ENCODE measurements at regions not wholly inside any gene's neighbourhood (a gene's known extent, or its start where the extent isn't known, plus 50 kb on each side); places are given as distances from the start of the nearest gene placed in this dataset.

GRCh38 chr11:27287205-27287604 is 75.8 kb downstream of the CCDC34 start:
- no peak for DNase-seq

GRCh38 chr11:27285761-27286160 is 77.3 kb downstream of the CCDC34 start:
- DNase-seq = no peak

GRCh38 chr11:27282806-27283205 is 80.2 kb downstream of the CCDC34 start:
- DNase-seq = no peak

GRCh38 chr11:27281740-27282590 is 81.0 kb downstream of the CCDC34 start:
- DNase-seq = no peak

GRCh38 chr11:27281276-27281675 is 81.7 kb downstream of the CCDC34 start:
- no peak for DNase-seq

GRCh38 chr11:27280140-27280539 is 82.9 kb downstream of the CCDC34 start:
- DNase-seq = no peak

- no peak for DNase-seq
These were observed 83.6 kb downstream of the CCDC34 start for GRCh38 chr11:27279460-27279859.

GRCh38 chr11:27277843-27278242 is 85.2 kb downstream of the CCDC34 start:
- DNase-seq = no peak

GRCh38 chr11:27276141-27276540 is 86.9 kb downstream of the CCDC34 start:
- no peak for DNase-seq

- DNase-seq = no peak
These were observed 88.1 kb downstream of the CCDC34 start for GRCh38 chr11:27274854-27275395.

- DNase-seq = no peak
These were observed 96.9 kb downstream of the CCDC34 start for GRCh38 chr11:27266125-27266524.

GRCh38 chr11:27263986-27264385 is 99.0 kb downstream of the CCDC34 start:
- no peak for DNase-seq

- DNase-seq = no peak
These were observed 100.0 kb downstream of the CCDC34 start for GRCh38 chr11:27263046-27263445.

GRCh38 chr11:27255447-27255828 is 107.6 kb downstream of the CCDC34 start:
- DNase-seq = no peak

GRCh38 chr11:27254744-27255446 is 108.1 kb downstream of the CCDC34 start:
- DNase-seq = no peak

- no peak for DNase-seq
These were observed 109.8 kb downstream of the CCDC34 start for GRCh38 chr11:27253224-27253623.

- DNase-seq = no peak
These were observed 111.9 kb downstream of the CCDC34 start for GRCh38 chr11:27250867-27251665.

GRCh38 chr11:27248576-27249509 is 114.2 kb downstream of the CCDC34 start:
- DNase-seq = no peak

- DNase-seq = no peak
These were observed 115.4 kb downstream of the CCDC34 start for GRCh38 chr11:27247660-27248059.

- DNase-seq = no peak
These were observed 116.1 kb downstream of the CCDC34 start for GRCh38 chr11:27246925-27247324.

- DNase-seq = no peak
These were observed 118.1 kb downstream of the CCDC34 start for GRCh38 chr11:27244900-27245299.

GRCh38 chr11:27242591-27242990 is 120.4 kb downstream of the CCDC34 start:
- no peak for DNase-seq
